COLO829 (cell line): ENCODE measurements at regions not wholly inside any gene's neighbourhood (a gene's known extent, or its start where the extent isn't known, plus 50 kb on each side); places are given as distances from the start of the nearest gene placed in this dataset.
A peak's percentile ranks its signal among the peaks of the same experiment; 100 is the strongest.

ENCODE experiments used
- DNase-seq: peaks from one replicate; pipeline ENCODE4 v3.0.0; 2012; ENCODE audit warnings: low spot score

- no peak for DNase-seq
Observed at GRCh38 chr21:35696644-35697043, 363.7 kb downstream of the SETD4 start.

- DNase-seq: no peak
Observed at GRCh38 chr21:35692311-35692710, 368.0 kb downstream of the SETD4 start.

GRCh38 chr21:35690436-35690835 is 369.9 kb downstream of the SETD4 start:
- DNase-seq: no peak

- no peak for DNase-seq
Observed at GRCh38 chr21:35686156-35686555, 374.2 kb downstream of the SETD4 start.

GRCh38 chr21:35683664-35684304 is 376.5 kb downstream of the SETD4 start:
- no peak for DNase-seq

- DNase-seq: no peak
Observed at GRCh38 chr21:35682904-35683549, 377.3 kb downstream of the SETD4 start.

- no peak for DNase-seq
Observed at GRCh38 chr21:35681946-35682345, 378.4 kb downstream of the SETD4 start.

- DNase-seq: no peak
Observed at GRCh38 chr21:35679076-35679475, 381.2 kb downstream of the SETD4 start.

GRCh38 chr21:35678393-35678792 is 381.9 kb downstream of the SETD4 start:
- DNase-seq: no peak

- no peak for DNase-seq
Observed at GRCh38 chr21:35677298-35677841, 383.0 kb downstream of the SETD4 start.

GRCh38 chr21:35674895-35675470 is 385.3 kb downstream of the SETD4 start:
- no peak for DNase-seq

GRCh38 chr21:35674091-35674671 is 386.1 kb downstream of the SETD4 start:
- no peak for DNase-seq

- no peak for DNase-seq
Observed at GRCh38 chr21:35672313-35672712, 388.0 kb downstream of the SETD4 start.

GRCh38 chr21:35664683-35665082 is 395.6 kb downstream of the SETD4 start:
- peak; percentile 70 for DNase-seq

- DNase-seq: no peak
Observed at GRCh38 chr21:35663856-35664606, 396.3 kb downstream of the SETD4 start.

- no peak for DNase-seq
Observed at GRCh38 chr21:35658242-35658641, 402.1 kb downstream of the SETD4 start.

- no peak for DNase-seq
Observed at GRCh38 chr21:35652872-35653271, 407.5 kb downstream of the SETD4 start.

- no peak for DNase-seq
Observed at GRCh38 chr21:35652196-35652595, 408.1 kb downstream of the SETD4 start.

- DNase-seq: no peak
Observed at GRCh38 chr21:35651196-35651595, 409.1 kb downstream of the SETD4 start.

- DNase-seq: peak; percentile 21
Observed at GRCh38 chr21:35649186-35649585, 411.1 kb downstream of the SETD4 start.

GRCh38 chr21:35648512-35648911 is 411.8 kb downstream of the SETD4 start:
- DNase-seq: no peak

- no peak for DNase-seq
Observed at GRCh38 chr21:35646606-35647005, 413.7 kb downstream of the SETD4 start.
